Neural crest cell (in vitro differentiated cells): ENCODE measurements at regions not wholly inside any gene's neighbourhood (a gene's known extent, or its start where the extent isn't known, plus 50 kb on each side); places are given as distances from the start of the nearest gene placed in this dataset.
"Not testable (repeated sequence)": the region's sequence is repeated elsewhere in the genome, so short reads cannot be mapped to it uniquely, and the experiment has no call there.

ENCODE experiments used
- DNase-seq: peaks from one replicate; pipeline ENCODE4 v3.0.0; 2021; ENCODE audit warnings: low read depth, mixed read lengths, low spot score
- H3K27ac Mint-ChIP-seq: one replicate; pipeline ENCODE4 v1.8.0; 2021; ENCODE audit warnings: mild to moderate bottlenecking, mixed read lengths; ENCODE audit not compliant: unreplicated experiment
- H3K27me3 Mint-ChIP-seq: 2 replicates; pipeline ENCODE4 v1.8.0; 2021; ENCODE audit warnings: low read depth, mild to moderate bottlenecking, mixed read lengths
- H3K36me3 Mint-ChIP-seq: 2 replicates; pipeline ENCODE4 v1.8.0; 2021; ENCODE audit warnings: low read depth, mild to moderate bottlenecking, mixed read lengths
- H3K4me1 Mint-ChIP-seq: 2 replicates; pipeline ENCODE4 v1.8.0; 2021; ENCODE audit warnings: mixed read lengths
- H3K4me3 Mint-ChIP-seq: one replicate; pipeline ENCODE4 v1.8.0; 2021; ENCODE audit warnings: mild to moderate bottlenecking, mixed read lengths
- H3K9me3 Mint-ChIP-seq: 2 replicates; pipeline ENCODE4 v1.8.0; 2021; ENCODE audit warnings: mixed read lengths
- TF ChIP-seq, protein P1 (sequence below): fragments of 200-600 bp; sonication (generic); conservative IDR thresholded peaks from 2 replicates; pipeline ENCODE4 v1.5.0; 2021; ENCODE audit warnings: antibody characterized with exemption, mild to moderate bottlenecking

DNA sequence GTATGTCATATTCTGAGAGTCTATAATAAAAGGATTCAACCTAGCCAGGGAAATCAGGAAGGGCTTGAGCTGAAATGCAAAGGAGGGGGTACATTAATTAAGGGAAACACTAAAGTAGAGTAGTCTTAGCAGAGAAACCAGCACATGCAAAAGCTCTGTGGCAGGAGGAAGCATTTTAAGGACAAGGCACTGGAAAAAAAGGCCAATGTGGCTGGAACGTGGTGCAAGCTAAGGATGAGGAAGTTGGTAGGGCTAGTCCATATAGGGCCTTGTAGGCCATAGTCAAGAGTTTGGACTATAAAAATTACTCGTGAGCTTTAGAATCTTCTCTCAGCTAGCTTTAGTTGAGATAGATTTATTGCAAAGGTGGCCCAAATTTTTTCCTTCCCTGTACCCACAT, 75.2 kb upstream of the TOP1 start:
- no peak overlapping the region for H3K27ac Mint-ChIP-seq
- H3K27me3 Mint-ChIP-seq, result peaks cover 4% of the 10 kb centered on the region
- H3K4me1 Mint-ChIP-seq, result peaks cover 4% of the 10 kb centered on the region
- no peak for DNase-seq
- TF ChIP-seq, protein P1, sequence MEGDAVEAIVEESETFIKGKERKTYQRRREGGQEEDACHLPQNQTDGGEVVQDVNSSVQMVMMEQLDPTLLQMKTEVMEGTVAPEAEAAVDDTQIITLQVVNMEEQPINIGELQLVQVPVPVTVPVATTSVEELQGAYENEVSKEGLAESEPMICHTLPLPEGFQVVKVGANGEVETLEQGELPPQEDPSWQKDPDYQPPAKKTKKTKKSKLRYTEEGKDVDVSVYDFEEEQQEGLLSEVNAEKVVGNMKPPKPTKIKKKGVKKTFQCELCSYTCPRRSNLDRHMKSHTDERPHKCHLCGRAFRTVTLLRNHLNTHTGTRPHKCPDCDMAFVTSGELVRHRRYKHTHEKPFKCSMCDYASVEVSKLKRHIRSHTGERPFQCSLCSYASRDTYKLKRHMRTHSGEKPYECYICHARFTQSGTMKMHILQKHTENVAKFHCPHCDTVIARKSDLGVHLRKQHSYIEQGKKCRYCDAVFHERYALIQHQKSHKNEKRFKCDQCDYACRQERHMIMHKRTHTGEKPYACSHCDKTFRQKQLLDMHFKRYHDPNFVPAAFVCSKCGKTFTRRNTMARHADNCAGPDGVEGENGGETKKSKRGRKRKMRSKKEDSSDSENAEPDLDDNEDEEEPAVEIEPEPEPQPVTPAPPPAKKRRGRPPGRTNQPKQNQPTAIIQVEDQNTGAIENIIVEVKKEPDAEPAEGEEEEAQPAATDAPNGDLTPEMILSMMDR, result no peak
- H3K9me3 Mint-ChIP-seq, result peaks cover 4% of the 10 kb centered on the region
- H3K4me3 Mint-ChIP-seq, result no peak overlapping the region
- H3K36me3 Mint-ChIP-seq, result no peaks in the 10 kb centered on the region

- Mint-ChIP-seq H3K4me1 (peaks cover 4% of the 10 kb centered on the region), H3K36me3 (no peaks in the 10 kb centered on the region), H3K9me3 (peaks cover 4% of the 10 kb centered on the region), H3K27me3 (peaks cover 4% of the 10 kb centered on the region), H3K4me3 (no peak overlapping the region), H3K27ac (no peak overlapping the region)
- DNase-seq, result no peak
- TF ChIP-seq, protein P1, result no peak
Observed at GRCh38 chr20:40953856-40954255, 74.8 kb upstream of the TOP1 start.

GRCh38 chr20:40954521-40955165, 74.0 kb upstream of the TOP1 start:
- H3K4me1 Mint-ChIP-seq, result peaks cover 4% of the 10 kb centered on the region
- H3K4me3 Mint-ChIP-seq, result no peak overlapping the region
- H3K27ac Mint-ChIP-seq, result no peak overlapping the region
- H3K36me3 Mint-ChIP-seq, result no peaks in the 10 kb centered on the region
- H3K27me3 Mint-ChIP-seq, result peaks cover 4% of the 10 kb centered on the region
- DNase-seq, result no peak
- TF ChIP-seq, protein P1, result no peak
- peaks cover 4% of the 10 kb centered on the region for H3K9me3 Mint-ChIP-seq

GRCh38 chr20:40955326-40955725, 73.3 kb upstream of the TOP1 start:
- no peak overlapping the region for H3K27ac Mint-ChIP-seq
- H3K4me1 Mint-ChIP-seq, result peaks cover 4% of the 10 kb centered on the region
- TF ChIP-seq, protein P1, result no peak
- H3K36me3 Mint-ChIP-seq, result no peaks in the 10 kb centered on the region
- DNase-seq, result no peak
- peaks cover 4% of the 10 kb centered on the region for H3K9me3 Mint-ChIP-seq
- no peak overlapping the region for H3K4me3 Mint-ChIP-seq
- peaks cover 4% of the 10 kb centered on the region for H3K27me3 Mint-ChIP-seq

DNA sequence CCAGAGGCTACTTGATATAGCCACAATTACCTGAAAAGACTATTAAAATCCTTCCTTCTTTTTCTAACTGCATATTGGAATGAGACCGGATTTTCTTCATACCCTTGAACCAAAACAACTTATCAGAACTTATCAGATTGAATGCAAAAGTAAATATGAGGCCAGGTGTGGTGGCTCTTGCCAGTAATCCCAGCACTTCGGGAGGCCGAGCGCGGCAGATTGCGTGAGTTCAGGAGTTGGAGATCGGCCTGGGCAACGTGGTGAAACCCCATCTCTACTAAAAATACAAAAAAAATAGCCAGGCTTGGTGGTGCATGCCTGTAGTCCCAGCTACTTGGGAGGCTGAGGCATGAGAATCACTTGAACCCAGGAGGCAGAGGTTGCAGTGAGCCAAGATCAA, 72.8 kb upstream of the TOP1 start:
- DNase-seq, H3K4me3 Mint-ChIP-seq, H3K27ac Mint-ChIP-seq, H3K36me3 Mint-ChIP-seq, H3K4me1 Mint-ChIP-seq, H3K9me3 Mint-ChIP-seq, H3K27me3 Mint-ChIP-seq: not testable (repeated sequence)

- Mint-ChIP-seq H3K4me3 (no peak overlapping the region), H3K4me1 (peaks cover 4% of the 10 kb centered on the region), H3K27ac (no peak overlapping the region), H3K36me3 (no peaks in the 10 kb centered on the region), H3K27me3 (no peaks in the 10 kb centered on the region), H3K9me3 (no peaks in the 10 kb centered on the region)
- TF ChIP-seq, protein P1, result no peak
- DNase-seq, result no peak
Observed at GRCh38 chr20:40956542-40957264, 71.9 kb upstream of the TOP1 start.
